DMS114 treated with DMSO at 0.1 percent for 48 hours (cell line): ENCODE measurements at regions not wholly inside any gene's neighbourhood (a gene's known extent, or its start where the extent isn't known, plus 50 kb on each side); places are given as distances from the start of the nearest gene placed in this dataset.

Experiments used
- DNase-seq: peaks from one replicate; lab custom pipeline; 2025; ENCODE audit not compliant: unreplicated experiment; lab: John Stamatoyannopoulos, UW

- no peak for DNase-seq
Measured at GRCh38 chr1:114342376-114342775, 168.6 kb downstream of the TRIM33 start.

GRCh38 chr1:114341856-114342255 is 169.1 kb downstream of the TRIM33 start:
- no peak for DNase-seq

- no peak for DNase-seq
Measured at GRCh38 chr1:114341299-114341698, 169.7 kb downstream of the TRIM33 start.

GRCh38 chr1:114340892-114341291 is 170.1 kb downstream of the TRIM33 start:
- DNase-seq: no peak

- no peak for DNase-seq
Measured at GRCh38 chr1:114339379-114339778, 171.6 kb downstream of the TRIM33 start.

GRCh38 chr1:114338191-114338890 is 172.7 kb downstream of the TRIM33 start:
- no peak for DNase-seq

- DNase-seq: no peak
Measured at GRCh38 chr1:114337417-114337816, 173.6 kb downstream of the TRIM33 start.

- DNase-seq: no peak
Measured at GRCh38 chr1:114336360-114336759, 174.6 kb downstream of the TRIM33 start.

- DNase-seq: no peak
Measured at GRCh38 chr1:114335273-114335672, 175.7 kb downstream of the TRIM33 start.

- no peak for DNase-seq
Measured at GRCh38 chr1:114334297-114334696, 176.7 kb downstream of the TRIM33 start.

- no peak for DNase-seq
Measured at GRCh38 chr1:114333690-114334089, 177.3 kb downstream of the TRIM33 start.

- DNase-seq: no peak
Measured at GRCh38 chr1:114331936-114332335, 178.3 kb upstream of the SYT6 start.

- no peak for DNase-seq
Measured at GRCh38 chr1:114330451-114330983, 176.8 kb upstream of the SYT6 start.

- DNase-seq: no peak
Measured at GRCh38 chr1:114328361-114328904, 174.8 kb upstream of the SYT6 start.

- DNase-seq: no peak
Measured at GRCh38 chr1:114324662-114324965, 170.9 kb upstream of the SYT6 start.

GRCh38 chr1:114323959-114324661 is 170.4 kb upstream of the SYT6 start:
- DNase-seq: no peak

GRCh38 chr1:114322734-114323133 is 169.1 kb upstream of the SYT6 start:
- no peak for DNase-seq

- DNase-seq: no peak
Measured at GRCh38 chr1:114322207-114322606, 168.5 kb upstream of the SYT6 start.

GRCh38 chr1:114320586-114320985 is 166.9 kb upstream of the SYT6 start:
- no peak for DNase-seq

- DNase-seq: no peak
Measured at GRCh38 chr1:114319418-114319817, 165.7 kb upstream of the SYT6 start.

- DNase-seq: no peak
Measured at GRCh38 chr1:114318961-114319360, 165.3 kb upstream of the SYT6 start.

- DNase-seq: no peak
Measured at GRCh38 chr1:114316204-114316603, 162.5 kb upstream of the SYT6 start.
